GM19240 (cell line): ENCODE measurements at regions not wholly inside any gene's neighbourhood (a gene's known extent, or its start where the extent isn't known, plus 50 kb on each side); places are given as distances from the start of the nearest gene placed in this dataset.

ENCODE experiments used
- DNase-seq: peaks from one replicate; pipeline ENCODE4 v3.0.0; 2011; ENCODE audit warnings: low spot score; ENCODE audit not compliant: insufficient read length

DNA sequence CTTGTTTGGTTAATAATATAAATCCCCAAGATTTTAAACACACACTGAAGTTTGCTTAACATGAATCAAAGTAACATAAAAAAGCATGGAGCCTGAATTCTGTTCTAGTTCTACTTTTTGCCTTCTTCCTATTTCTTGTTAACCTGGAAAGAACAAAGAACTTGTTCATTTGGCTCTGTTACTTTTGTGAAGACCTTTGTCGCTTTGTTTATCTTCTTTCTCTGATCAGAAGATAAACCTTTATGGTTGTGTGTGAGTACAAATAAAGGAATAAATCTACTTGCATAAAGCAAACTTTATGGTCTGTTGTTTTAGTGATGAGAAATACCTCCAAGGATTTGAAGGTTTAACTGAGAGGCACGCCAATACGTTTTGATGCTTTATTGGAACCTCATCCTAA is 210.1 kb upstream of the SATB1 start:
- DNase-seq: no peak

- DNase-seq: no peak
Measured at GRCh38 chr3:18634461-18634860, 209.3 kb upstream of the SATB1 start.

DNA sequence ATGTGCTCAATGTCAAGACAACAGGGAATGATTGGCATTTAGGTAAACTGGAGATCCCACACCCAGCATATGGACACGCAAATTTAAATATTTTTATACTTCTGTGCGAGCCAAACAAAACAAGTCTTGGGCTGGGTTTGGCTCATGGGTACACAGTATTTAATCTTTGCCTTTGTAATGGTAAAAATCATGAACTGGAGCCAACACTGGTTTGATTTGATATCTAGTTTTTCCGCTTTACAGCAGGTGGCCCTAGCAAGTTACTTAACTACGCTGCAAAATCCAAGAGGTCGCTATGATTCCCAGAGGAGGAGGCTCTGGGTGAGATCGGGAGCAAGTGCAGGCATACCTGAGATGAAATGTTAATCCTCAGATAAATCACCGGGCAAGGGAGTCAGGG is 207.9 kb upstream of the SATB1 start:
- no peak for DNase-seq

GRCh38 chr3:18630295-18630694 is 205.2 kb upstream of the SATB1 start:
- no peak for DNase-seq

GRCh38 chr3:18625085-18625484 is 199.9 kb upstream of the SATB1 start:
- no peak for DNase-seq

DNA sequence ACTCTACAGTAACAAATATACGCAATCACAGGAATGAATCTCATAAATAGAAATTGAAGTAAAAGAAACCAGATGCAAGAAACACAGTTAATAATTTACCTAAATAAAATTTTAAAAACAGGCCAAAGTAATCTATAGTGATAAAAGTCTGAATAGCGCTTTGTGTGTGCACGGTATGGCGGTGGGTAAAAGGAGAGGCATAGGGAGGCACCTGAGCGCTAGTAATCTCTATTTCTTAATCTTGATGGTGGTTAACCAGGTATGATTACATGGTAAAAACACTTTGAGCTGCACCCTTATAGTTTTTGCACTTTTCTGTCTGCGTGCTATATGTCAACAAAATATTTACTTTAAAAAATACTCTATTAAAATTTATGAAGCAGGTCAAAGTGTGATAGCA is 198.1 kb upstream of the SATB1 start:
- no peak for DNase-seq

DNA sequence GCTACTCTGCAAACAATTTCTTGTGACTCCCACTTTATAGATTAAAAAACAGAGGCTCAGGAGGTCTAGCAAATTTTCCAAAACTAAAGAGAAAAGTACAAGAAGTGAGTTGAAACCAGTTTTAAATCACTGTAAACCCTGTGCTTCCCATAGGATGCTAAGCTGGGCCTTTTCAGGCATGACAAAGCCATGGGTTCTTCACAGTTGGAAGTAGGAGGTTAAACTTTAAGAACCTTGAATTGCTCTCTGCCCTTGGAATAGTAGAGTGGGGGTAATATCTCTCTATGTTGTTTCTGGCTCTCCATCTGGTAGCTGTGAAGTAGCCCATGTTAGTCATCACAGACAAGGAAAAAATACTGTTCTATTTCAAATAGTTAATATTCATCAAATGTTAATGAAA is 193.6 kb upstream of the SATB1 start:
- DNase-seq: no peak

- no peak for DNase-seq
Measured at GRCh38 chr3:18611991-18612390, 186.9 kb upstream of the SATB1 start.

DNA sequence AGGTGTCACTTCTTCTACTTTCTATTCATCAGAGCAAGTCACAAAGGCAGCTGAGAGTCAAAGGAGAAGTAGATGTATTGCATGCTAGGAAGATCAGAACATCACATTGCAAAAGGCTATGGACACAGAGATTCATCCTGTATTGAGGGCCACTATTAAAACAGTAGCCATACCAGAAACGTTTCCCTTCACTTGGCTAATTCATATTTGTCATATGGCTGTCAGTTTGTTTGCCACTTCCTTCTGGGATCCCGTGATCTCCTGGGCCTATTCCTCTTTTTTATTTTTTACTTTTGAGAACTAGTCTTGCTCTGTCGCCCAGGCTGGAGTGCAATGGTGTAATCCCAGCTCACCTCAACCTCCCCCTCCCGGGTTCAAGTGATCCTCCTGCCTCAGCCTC is 184.0 kb upstream of the SATB1 start:
- no peak for DNase-seq

- DNase-seq: no peak
Measured at GRCh38 chr3:18597919-18598318, 172.8 kb upstream of the SATB1 start.

DNA sequence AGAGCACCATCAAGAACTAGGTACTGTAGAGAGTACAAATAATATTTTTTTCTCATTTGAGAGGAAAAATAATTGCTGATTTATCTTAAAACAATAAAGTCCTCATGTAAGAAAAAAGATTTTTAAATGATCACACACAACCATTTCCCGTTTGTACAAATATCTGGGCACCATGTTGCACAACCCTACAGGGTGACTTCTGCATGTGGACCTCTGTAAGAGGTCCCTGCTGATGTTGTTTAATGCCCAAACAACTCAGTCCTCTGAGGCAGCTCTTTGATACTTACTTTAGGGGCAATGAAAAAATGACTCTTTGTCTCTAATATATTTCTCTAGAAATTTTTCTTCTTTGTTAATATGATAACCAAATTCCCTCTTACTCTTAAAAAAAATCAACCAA is 168.1 kb upstream of the SATB1 start:
- no peak for DNase-seq

- DNase-seq: no peak
Measured at GRCh38 chr3:18591120-18591519, 166.0 kb upstream of the SATB1 start.

DNA sequence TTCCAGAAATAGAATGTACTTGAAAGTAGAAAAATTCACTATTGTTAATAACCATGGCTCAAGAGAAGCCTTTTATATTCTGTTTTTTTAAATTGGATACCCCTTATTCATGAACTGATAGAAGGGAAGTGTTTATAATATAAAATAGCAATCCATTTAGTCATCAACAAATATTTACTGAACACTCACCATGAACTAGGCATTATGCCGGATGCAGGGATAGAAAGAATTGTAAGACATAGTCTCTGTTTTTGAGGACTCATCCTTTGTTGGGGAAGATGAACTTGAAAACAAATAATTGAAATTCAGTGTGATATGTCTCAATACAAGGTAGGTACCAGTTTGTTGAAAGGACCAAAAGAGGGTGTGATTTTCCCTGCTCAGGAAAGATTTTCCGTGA is 160.9 kb upstream of the SATB1 start:
- DNase-seq: no peak

GRCh38 chr3:18585004-18585968 is 160.1 kb upstream of the SATB1 start:
- DNase-seq: no peak

DNA sequence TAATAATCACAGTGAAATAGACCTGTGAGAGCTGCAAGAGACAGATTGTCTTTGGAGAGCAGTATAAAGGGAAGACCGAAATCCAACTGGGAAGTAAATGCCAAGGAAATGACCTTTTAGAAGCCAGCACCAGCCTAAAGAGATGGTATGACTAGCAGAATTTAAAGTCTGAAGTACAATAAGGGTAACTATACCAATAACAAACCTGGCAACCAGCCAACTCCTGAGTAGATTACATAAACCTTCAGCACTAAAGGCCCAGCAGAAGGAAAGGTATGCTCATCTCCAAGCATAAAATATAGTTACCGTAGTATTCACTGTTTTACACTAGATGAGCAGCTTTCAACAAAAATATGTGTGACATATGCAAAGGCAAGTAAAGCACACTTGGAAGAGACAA is 155.1 kb upstream of the SATB1 start:
- DNase-seq: no peak

DNA sequence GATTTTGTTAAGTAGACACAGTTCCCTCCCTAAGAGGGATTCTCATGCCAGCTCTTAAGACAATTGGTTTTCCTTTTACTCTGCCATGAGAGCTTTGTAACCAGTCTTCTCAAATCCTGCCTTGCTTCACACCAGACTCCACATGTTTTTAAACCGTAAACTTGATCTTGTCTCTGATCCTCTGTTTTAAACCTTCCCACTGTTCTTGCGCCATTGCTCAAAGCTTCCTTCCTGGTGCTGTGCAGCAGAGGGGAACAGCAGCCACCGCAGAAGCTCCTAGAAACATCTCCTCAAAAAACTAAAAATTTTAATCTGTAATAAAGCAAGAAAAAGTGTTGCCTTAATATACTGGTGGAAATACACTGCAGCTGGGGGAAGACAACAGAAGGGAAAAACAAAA is 154.5 kb upstream of the SATB1 start:
- DNase-seq: no peak

DNA sequence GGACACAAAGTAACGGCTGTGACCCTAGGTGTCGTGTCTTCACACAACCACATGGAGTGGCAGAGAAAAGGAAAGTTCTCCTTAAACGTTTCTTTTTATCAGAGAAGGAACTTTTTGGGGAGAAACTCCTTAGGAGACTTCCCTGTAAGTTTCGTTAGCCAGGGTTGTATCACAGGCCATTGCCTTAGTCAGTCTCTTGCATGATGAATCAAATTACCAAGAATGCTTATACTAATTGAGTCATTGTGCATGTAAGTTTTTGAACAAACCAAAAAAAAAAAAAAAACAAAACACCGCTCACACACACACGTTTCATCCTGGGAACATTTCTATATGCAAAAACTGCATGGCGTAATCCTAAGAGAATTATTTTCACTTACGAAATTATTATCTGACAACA is 150.4 kb upstream of the SATB1 start:
- DNase-seq: no peak

DNA sequence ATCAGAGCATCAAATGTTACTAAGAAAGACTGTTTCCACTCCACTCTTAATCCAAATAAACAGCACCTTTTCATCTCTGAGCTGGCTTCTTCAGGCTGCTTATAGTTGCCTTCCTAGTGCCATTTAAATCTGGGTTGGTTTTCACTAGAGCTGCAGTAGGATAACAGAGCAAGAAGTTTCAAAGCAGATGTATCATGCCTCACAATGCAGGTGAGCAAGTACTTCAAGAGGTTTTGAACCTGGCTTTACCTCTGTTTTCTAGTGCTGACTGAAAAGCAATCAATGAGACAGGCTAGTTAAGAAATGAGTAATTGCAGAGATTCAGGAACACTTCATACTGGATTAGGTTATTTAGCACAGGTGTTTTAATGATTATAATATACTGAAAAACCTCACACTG is 147.7 kb upstream of the SATB1 start:
- no peak for DNase-seq

GRCh38 chr3:18567293-18567692 is 142.2 kb upstream of the SATB1 start:
- no peak for DNase-seq

DNA sequence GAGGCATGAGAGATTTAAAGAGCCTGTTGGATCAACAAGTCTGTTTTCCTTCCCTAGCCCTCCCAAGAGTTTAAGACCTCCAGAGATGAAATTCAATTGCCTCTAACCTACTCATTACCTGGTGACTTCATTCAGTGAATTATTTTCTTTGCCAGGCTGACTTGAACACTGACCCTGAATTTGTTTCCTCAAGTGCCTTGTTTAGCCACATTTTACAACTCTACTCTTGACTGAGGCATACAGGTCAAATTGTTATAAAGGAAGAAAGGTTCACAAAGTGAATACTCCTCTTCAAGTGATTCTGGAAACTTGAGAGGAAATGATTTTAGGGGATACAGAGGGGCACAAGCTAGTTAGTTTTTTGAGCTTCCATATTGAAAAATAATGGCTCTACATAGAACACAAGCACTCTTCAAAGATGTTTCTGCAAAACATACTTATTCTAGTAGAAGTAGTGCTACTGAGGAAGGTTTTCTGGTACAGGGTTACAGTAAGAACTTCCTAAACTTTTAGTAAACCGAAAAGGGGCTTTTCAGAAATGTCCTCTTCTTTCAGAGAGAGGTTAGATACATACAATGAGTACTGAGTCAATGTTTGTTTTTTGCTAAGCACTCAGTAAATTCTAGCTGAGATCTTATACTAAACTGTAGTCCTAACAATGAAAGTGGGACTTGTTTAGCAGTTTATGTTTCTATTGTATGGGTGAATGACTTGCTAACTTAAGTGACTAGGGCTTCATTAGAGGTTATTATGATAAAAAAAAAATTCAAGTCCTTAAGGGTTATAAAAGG is 137.4 kb upstream of the SATB1 start:
- DNase-seq: no peak

DNA sequence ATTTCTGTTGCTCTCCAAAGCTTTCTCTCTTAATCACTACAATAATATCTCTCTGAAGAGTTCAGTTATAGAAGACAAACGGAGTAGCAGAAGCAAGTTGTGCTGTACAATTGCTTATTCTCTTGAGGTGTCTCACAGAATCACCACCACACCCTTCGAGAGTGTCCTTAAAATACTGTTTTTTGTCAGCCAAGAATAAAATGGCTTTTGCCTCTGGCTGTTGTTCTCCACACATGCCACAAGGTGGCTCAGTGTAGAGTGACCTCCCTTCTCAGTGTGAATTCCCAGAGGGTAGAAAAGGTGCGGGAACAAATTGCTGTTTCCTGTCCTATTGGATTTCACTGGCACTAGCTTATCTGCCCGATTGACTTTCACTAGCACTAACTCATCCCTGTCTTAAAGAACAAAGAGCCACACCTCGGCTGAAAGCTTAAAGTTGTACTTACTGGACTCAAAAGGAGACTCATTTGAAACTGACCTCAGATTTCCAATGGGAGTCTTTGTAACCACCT is 134.2 kb upstream of the SATB1 start:
- no peak for DNase-seq

- DNase-seq: no peak
Measured at GRCh38 chr3:18558507-18558906, 133.4 kb upstream of the SATB1 start.
